SU-DHL-6 (cell line): ENCODE measurements at regions not wholly inside any gene's neighbourhood (a gene's known extent, or its start where the extent isn't known, plus 50 kb on each side); places are given as distances from the start of the nearest gene placed in this dataset.

Experiments used
- EZH2phosphoT487 ChIP-seq: fragments of 200-600 bp; sonication (generic), shearing (Covaris generic); conservative IDR thresholded peaks from 2 replicates; pipeline ENCODE4 v1.6.1; 2018; ENCODE audit warnings: mild to moderate bottlenecking, antibody characterized with exemption, low read length, moderate library complexity, mixed read lengths
- TF ChIP-seq, protein P1 (sequence below): fragments of 200-600 bp; sonication (generic); IDR thresholded peaks from one replicate; pipeline ENCODE4 v1.5.1; 2017; ENCODE audit warnings: antibody characterized with exemption, mild to moderate bottlenecking, low read length, moderate library complexity; ENCODE audit not compliant: insufficient read depth, poor library complexity, severe bottlenecking

DNA sequence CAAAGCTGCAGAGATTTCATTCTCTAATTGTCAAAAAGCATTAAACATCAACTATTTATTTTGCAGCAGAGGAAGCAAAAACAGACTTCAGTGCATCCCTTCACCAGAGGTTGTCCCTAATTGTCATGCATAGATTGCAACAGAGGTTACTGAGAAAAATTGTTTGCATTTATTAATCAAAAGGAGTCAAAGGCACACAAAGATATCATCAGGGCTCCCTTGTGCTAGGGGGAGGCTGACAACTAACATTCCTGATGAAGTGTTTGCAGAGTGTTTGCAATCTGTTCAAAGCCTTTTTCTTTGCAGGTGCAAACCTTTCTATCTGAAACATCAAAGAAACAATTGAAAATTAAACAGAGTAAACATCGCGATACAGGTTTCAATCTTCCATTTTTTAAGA lies 227.5 kb downstream of the TEX36 start:
- TF ChIP-seq, protein P1, sequence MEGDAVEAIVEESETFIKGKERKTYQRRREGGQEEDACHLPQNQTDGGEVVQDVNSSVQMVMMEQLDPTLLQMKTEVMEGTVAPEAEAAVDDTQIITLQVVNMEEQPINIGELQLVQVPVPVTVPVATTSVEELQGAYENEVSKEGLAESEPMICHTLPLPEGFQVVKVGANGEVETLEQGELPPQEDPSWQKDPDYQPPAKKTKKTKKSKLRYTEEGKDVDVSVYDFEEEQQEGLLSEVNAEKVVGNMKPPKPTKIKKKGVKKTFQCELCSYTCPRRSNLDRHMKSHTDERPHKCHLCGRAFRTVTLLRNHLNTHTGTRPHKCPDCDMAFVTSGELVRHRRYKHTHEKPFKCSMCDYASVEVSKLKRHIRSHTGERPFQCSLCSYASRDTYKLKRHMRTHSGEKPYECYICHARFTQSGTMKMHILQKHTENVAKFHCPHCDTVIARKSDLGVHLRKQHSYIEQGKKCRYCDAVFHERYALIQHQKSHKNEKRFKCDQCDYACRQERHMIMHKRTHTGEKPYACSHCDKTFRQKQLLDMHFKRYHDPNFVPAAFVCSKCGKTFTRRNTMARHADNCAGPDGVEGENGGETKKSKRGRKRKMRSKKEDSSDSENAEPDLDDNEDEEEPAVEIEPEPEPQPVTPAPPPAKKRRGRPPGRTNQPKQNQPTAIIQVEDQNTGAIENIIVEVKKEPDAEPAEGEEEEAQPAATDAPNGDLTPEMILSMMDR, result no peak
- no peak for TF ChIP-seq EZH2phosphoT487
